Activated CD4-positive, alpha-beta T cell treated with anti-CD3 and anti-CD28 coated beads for 24 hours (primary cell): ENCODE measurements at regions not wholly inside any gene's neighbourhood (a gene's known extent, or its start where the extent isn't known, plus 50 kb on each side); places are given as distances from the start of the nearest gene placed in this dataset.

Experiments used
- DNase-seq, 2 donors: peaks; one replicate each; pipeline ENCODE4 v3.0.0-alpha.2; 2020; ENCODE audit warnings: low read depth in 2 of 2

GRCh38 chr17:14947671-14948070 is 317.5 kb downstream of the PMP22 start:
- DNase-seq: no peak

DNA sequence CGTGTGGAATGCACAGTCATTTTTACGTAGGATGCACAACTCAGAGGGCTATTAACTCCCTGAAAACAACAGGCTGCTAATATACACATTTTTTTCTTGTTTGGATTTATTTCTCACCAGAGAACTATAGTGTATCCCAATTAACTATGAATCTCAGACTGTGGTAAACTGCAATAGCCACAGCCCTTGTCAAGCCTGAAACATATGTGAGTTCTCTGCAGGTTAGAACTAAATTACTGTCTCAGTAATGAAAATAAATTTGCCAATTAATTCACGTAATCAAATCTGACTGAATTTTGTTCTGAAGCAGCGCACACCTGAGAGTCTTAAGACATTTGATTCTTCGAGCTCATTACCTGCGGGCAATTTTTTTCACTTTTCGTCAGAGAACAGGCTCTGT is 318.6 kb downstream of the PMP22 start:
- no peak for DNase-seq

DNA sequence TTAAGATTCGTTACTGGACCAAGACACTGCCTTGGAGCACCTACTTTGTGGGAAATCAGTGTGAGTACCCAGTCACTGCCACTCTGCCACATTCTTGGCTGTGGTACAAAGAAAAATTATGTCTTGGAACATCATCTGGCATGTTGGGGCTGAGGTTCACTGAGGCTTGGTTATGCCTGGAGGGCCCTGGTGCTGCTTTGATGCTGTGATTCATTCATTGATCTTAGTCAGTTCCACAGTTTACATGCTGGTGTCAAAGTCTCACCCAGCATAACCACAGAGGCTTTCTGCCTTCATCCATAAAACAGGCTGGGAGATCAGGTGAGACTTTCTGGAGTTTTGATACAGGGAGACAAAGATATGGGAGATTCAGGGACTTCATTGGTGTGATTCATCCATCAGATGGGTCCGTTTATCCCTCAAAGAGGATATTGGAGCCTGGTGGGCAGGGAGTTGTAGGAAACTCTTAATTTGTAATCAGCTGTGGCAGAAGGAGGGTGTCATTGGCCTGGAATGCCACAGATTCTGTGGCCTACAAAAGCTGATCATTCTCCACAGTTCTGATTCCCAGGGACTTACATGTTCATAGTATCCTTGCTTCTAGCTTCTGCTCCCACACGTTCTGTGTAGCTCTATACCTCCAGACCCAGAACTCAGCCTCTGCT is 322.5 kb downstream of the PMP22 start:
- DNase-seq: no peak

DNA sequence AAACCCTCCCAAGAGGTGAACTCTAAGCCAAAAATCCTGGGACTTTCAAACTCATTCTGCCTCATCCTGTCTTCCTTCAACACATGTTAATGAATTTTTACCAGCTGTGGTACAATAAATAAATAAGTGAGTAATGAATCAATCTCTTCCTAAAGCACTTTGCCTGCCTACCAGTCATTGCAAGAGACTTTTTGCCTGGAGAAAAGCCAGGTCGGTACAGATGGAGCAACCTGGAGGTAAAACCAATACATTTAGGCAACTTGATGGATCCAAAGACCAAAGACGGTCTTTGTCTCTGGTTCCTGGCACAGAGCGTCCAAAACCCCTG is 324.2 kb downstream of the PMP22 start:
- DNase-seq: no peak

DNA sequence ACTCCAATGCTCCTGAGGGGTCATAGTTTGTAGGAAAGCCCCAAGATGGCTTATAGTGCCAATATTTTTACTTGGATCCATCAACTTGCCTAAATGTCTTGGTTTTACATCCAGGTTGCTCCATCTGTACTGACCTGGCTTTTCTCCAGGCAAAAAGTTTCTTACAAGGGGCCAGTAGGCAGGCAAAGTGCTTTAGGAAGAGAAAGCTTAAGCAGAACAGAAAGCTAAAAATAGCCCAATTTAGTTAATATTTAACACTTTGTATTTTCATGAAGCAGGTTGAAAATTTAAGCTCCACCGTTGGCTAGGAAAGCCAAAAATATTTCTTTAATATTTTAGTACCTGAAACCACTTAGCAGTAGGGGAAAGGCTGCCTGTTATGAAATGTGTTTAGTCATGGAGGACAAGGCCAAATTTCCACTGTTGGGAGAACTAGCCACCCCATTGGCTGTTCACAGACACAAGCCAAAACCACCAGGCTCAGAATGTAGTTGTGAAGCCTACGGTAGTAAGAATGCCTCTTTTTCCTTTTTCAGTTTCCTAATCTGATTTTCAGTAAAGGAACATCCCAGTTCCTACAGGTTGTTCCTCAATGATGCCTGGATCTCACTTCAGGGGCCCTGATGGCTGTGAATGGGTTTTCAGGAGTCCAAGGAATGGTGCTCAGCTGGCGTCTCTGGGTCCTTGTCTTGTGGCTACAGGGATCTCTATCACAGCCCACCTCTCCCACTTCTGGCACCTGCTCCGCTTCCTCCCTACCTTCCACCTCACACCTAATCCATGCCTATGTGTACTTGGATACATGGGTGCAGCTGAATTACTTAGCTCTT is 324.8 kb downstream of the PMP22 start:
- DNase-seq: no peak

- no peak for DNase-seq
These were observed 329.2 kb downstream of the PMP22 start for GRCh38 chr17:14935845-14936485.

DNA sequence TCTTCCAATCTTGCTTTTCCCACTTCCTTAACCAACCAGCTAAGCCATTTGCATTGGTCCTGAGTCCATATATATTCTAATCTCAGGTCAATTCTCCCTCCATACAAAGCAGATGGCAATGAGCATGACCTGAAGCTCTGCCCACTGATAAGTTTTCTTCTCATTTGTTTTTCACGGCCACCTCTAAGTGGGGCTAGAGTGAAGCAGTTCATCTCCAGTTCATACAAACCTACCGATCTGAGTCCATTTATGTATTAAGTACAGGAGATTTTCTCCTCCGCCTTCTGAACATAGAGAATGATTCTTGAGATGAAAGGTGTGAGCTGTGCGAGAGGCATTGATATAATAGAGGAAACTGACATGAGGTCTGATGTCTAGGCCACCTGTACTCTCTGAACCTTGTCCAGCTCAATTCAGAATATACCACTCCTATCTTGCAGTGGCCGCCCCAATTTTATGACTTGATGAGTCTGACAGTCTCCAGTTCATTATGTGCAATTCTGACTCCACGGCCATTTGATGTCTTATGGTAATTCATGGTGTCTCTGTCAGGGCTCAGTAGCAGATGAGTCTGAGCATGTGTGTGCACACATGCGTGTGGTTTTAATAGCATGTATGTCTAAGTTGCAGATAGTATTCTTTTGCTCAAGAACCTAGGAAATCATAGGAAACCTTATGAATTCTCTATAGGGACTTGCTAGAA is 329.8 kb downstream of the PMP22 start:
- DNase-seq: no peak

DNA sequence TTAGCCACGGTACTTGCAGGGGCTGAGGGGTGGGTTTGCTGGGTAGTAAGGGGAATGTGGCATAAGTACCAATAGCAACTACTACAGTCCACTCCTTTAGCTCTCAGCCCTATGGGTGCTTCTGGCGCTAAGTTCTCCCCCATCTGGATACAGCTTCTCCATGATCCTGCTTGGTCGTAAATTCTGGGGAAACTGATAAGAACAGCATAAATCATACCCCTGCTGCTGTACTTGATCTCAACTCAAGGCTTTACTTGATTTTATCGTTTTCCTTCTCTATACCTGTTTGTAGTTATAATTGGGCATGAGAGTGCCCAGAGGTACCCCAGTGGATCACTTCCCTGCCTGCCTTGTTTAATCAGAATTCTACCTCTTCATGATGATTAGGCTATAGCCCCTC is 331.4 kb downstream of the PMP22 start:
- DNase-seq: no peak

- DNase-seq: peak; percentile 9 to 48
These were observed 338.5 kb downstream of the PMP22 start for GRCh38 chr17:14926526-14927122.

- DNase-seq: no peak
These were observed 339.1 kb downstream of the PMP22 start for GRCh38 chr17:14926073-14926472.

DNA sequence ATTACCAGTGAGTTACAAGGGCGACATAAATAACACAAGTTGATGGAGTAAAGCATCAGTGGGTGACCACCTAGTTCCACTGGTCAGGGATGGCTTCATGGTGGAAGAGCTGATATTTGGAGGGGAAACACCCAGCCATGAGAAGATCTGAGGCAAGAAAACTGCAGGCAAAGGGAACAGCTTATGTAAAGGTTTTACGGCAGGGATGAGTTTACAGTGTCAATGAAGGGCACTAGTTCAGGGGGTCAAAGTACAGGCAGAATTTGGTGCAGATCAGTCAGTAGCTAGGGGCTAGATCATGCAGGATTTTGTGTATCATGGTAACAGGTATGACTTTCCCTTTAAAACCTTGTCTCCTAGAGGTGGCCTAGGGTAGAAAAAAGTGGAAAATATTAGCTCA is 339.6 kb downstream of the PMP22 start:
- no peak for DNase-seq

DNA sequence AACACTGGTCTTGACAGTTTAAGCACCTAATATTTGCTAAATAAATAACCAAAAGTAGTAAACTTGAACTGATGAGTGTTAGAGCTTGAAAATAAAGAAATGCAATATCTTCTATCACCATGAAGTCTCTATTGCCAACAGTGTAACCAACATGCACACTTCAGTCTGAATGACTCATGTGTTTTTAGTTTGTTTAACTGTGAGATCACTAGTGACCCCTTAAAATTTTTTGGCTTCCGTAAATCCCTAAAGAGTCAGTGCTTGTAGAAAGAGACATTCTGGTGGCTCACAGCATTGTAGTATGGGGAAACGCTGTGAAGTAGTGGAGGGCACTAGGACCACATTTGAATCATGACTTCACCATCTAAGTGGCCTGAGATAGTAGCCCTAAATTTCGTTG is 341.1 kb downstream of the PMP22 start:
- no peak for DNase-seq

DNA sequence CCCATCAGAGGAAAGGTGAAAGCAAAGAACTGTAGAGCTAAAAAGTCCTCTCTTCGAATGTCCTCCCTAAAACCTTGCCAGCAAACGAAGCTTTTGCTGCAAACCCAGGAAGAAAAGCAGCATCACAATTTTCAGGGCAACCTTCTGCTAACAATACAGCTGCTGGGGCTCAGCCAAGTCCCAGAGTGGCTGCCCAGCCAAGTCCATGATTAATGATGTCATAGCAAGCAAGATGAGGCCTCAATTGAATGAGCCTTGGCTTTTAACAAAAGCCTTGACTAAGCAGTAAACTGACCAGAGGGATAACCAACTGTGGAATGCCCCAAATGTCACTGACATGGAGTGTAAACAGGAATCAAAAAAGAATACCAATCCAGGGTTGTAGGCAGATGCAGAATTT is 342.7 kb downstream of the PMP22 start:
- no peak for DNase-seq

GRCh38 chr17:14921936-14922335 is 343.2 kb downstream of the PMP22 start:
- DNase-seq: no peak

DNA sequence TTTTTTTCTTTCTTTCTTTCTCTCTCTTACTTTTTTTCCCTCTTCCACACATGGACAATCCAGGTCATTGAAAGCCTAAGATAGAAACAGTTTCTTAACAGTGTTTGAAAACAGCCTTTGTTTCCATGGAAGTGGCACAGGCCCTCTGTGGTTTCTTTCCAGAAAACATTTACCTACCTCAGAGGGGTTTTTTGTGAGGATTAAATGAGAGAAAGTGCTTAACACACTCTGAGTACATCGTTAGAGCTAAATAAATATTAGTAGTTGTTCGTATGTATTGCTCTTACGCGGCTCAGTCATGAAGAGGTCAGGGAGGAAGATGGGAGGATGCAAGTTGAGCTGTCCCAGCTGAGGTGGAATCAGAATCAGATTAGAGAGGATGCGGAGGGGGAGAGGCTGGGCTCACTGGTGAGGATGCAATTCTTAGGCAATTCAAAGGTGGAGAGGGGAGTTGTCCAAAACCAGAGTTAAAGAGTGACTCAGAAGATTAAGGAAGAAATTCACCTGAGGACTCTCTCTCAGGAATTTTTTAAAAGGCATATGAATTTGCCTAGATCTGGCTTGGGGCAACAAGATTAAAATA is 345.4 kb downstream of the PMP22 start:
- no peak for DNase-seq

- no peak for DNase-seq
These were observed 346.0 kb downstream of the PMP22 start for GRCh38 chr17:14919094-14919493.

GRCh38 chr17:14918540-14918939 is 346.6 kb downstream of the PMP22 start:
- DNase-seq: no peak

GRCh38 chr17:14910916-14911315 is 354.2 kb downstream of the PMP22 start:
- DNase-seq: no peak

- no peak for DNase-seq
These were observed 360.7 kb downstream of the PMP22 start for GRCh38 chr17:14904386-14904785.

GRCh38 chr17:14903854-14904253 is 361.3 kb downstream of the PMP22 start:
- no peak for DNase-seq

GRCh38 chr17:14902803-14903202 is 362.3 kb downstream of the PMP22 start:
- no peak for DNase-seq

GRCh38 chr17:14902297-14902696 is 362.8 kb downstream of the PMP22 start:
- DNase-seq: no peak
